ENCODE measurements at regions not wholly inside any gene's neighbourhood (a gene's known extent, or its start where the extent isn't known, plus 50 kb on each side); places are given as distances from the start of the nearest gene placed in this dataset.
A peak's percentile ranks its signal among the peaks of the same experiment; 100 is the strongest.
"Not testable (repeated sequence)": the region's sequence is repeated elsewhere in the genome, so short reads cannot be mapped to it uniquely, and the experiment has no call there.

- DNase-seq (ENCODE audit: low read depth in 2 of 2), result no peak
These were observed 120.2 kb upstream of the BANK1 start for GRCh38 chr4:101670370-101670769.

GRCh38 chr4:101669832-101670188, 120.7 kb upstream of the BANK1 start:
- no peak for DNase-seq (ENCODE audit: low read depth in 2 of 2)

GRCh38 chr4:101669138-101669831, 121.2 kb upstream of the BANK1 start:
- no peak for DNase-seq (ENCODE audit: low read depth in 2 of 2)

- no peak for DNase-seq (ENCODE audit: low read depth in 2 of 2)
These were observed 123.2 kb upstream of the BANK1 start for GRCh38 chr4:101667348-101667747.

GRCh38 chr4:101660607-101661006, 129.9 kb upstream of the BANK1 start:
- DNase-seq (ENCODE audit: low read depth in 2 of 2), result no peak

- no peak for DNase-seq (ENCODE audit: low read depth in 2 of 2)
These were observed 134.7 kb upstream of the BANK1 start for GRCh38 chr4:101655857-101656256.

GRCh38 chr4:101655005-101655404, 135.5 kb upstream of the BANK1 start:
- no peak for DNase-seq (ENCODE audit: low read depth in 2 of 2)

GRCh38 chr4:101651778-101652177, 138.8 kb upstream of the BANK1 start:
- no peak for DNase-seq (ENCODE audit: low read depth in 2 of 2)

GRCh38 chr4:101649790-101650515, 140.6 kb upstream of the BANK1 start:
- DNase-seq (ENCODE audit: low read depth in 2 of 2), result no peak

GRCh38 chr4:101647710-101648034, 142.9 kb upstream of the BANK1 start:
- DNase-seq (ENCODE audit: low read depth in 2 of 2), result no peak

GRCh38 chr4:101644516-101644915, 146.0 kb upstream of the BANK1 start:
- DNase-seq (ENCODE audit: low read depth in 2 of 2), result no peak

GRCh38 chr4:101643186-101643837, 147.2 kb upstream of the BANK1 start:
- DNase-seq (ENCODE audit: low read depth in 2 of 2), result no peak

- not testable (repeated sequence) for DNase-seq (ENCODE audit: low read depth in 2 of 2)
These were observed 157.8 kb upstream of the BANK1 start for GRCh38 chr4:101632766-101633165.

- no peak for DNase-seq (ENCODE audit: low read depth in 2 of 2)
These were observed 160.1 kb upstream of the BANK1 start for GRCh38 chr4:101630319-101630986.

- DNase-seq (ENCODE audit: low read depth in 2 of 2), result no peak
These were observed 169.4 kb upstream of the BANK1 start for GRCh38 chr4:101621120-101621519.

GRCh38 chr4:101615652-101616051, 174.9 kb upstream of the BANK1 start:
- no peak for DNase-seq (ENCODE audit: low read depth in 2 of 2)

GRCh38 chr4:101606989-101607388, 183.5 kb upstream of the BANK1 start:
- DNase-seq (ENCODE audit: low read depth in 2 of 2), result not testable (repeated sequence)

- DNase-seq (ENCODE audit: low read depth in 2 of 2), result no peak
These were observed 185.6 kb upstream of the BANK1 start for GRCh38 chr4:101604976-101605375.

- DNase-seq (ENCODE audit: low read depth in 2 of 2), result no peak
These were observed 190.2 kb upstream of the BANK1 start for GRCh38 chr4:101600287-101600686.

- no peak for DNase-seq (ENCODE audit: low read depth in 2 of 2)
These were observed 190.9 kb upstream of the BANK1 start for GRCh38 chr4:101599620-101600019.

- DNase-seq (ENCODE audit: low read depth in 2 of 2), result peak in 1 of 2 donors; percentile 7
These were observed 193.6 kb upstream of the BANK1 start for GRCh38 chr4:101596781-101597552.

- no peak for DNase-seq (ENCODE audit: low read depth in 2 of 2)
These were observed 195.9 kb upstream of the BANK1 start for GRCh38 chr4:101594588-101594987.

All from stimulated activated CD8-positive, alpha-beta memory T cell treated with anti-CD3 and anti-CD28 coated beads, Interleukin-7, amount 100 ng/mL, for 1 hour (primary cell).